Caco-2 (cell line): ENCODE measurements at regions not wholly inside any gene's neighbourhood (a gene's known extent, or its start where the extent isn't known, plus 50 kb on each side); places are given as distances from the start of the nearest gene placed in this dataset.
"Not testable (repeated sequence)": the region's sequence is repeated elsewhere in the genome, so short reads cannot be mapped to it uniquely, and the experiment has no call there.

ENCODE experiments used
- BruUV-seq: library from RNA; stranded (reverse); fragments of 400-500 nt; replicated peaks from 2 replicates; lab custom pipeline; 2021; lab: Mats Ljungman, UMichigan
- CTCF ChIA-PET: fragments of 300-600 bp; sonication (Branson Sonifier 250); formaldehyde crosslinking; loops from one replicate; lab custom pipeline; 2022; ENCODE audit warnings: antibody characterized with exemption; lab: Charles Lee
- POLR2A ChIA-PET: fragments of 300-600 bp; sonication (Branson Sonifier 250); formaldehyde crosslinking; loops from one replicate; lab custom pipeline; 2022; ENCODE audit warnings: antibody characterized with exemption; lab: Charles Lee
- DNase-seq, 2 experiments: peaks; one replicate each; pipeline versions ENCODE4 v3.0.0 to v3.0.0-alpha.2; 2020 to 2022
- H3K27me3 ChIP-seq: replicated peaks from 2 replicates; pipeline ENCODE4 v1.6.0; 2011; ENCODE audit warnings: low read length; ENCODE audit not compliant: control insufficient read depth, insufficient read depth
- H3K36me3 ChIP-seq: 2 replicates; pipeline ENCODE4 v1.5.1; 2011; ENCODE audit warnings: low read length; ENCODE audit not compliant: control insufficient read depth, insufficient read depth
- H3K4me1 ChIP-seq: fragments of 250-450 bp; sonication (Bioruptor Pico); 2 replicates; pipeline ENCODE4 v1.5.1; 2020; ENCODE audit warnings: mild to moderate bottlenecking
- H3K4me3 ChIP-seq: 2 replicates; pipeline ENCODE4 v1.5.1; 2011; ENCODE audit warnings: low read depth, mild to moderate bottlenecking, control low read depth, low read length
- H3K9me3 ChIP-seq: fragments of 250-450 bp; sonication (Bioruptor Pico); 2 replicates; pipeline ENCODE4 v1.5.1; 2020; ENCODE audit warnings: mild to moderate bottlenecking, moderate library complexity
- H3K27ac Mint-ChIP-seq: one replicate; pipeline ENCODE4 v1.8.0; 2022; ENCODE audit warnings: mixed read lengths; ENCODE audit not compliant: unreplicated experiment
- H3K27me3 Mint-ChIP-seq: one replicate; pipeline ENCODE4 v1.8.0; 2022; ENCODE audit warnings: mixed read lengths; ENCODE audit not compliant: insufficient read depth, unreplicated experiment
- H3K36me3 Mint-ChIP-seq: one replicate; pipeline ENCODE4 v1.8.0; 2022; ENCODE audit warnings: mild to moderate bottlenecking, mixed read lengths; ENCODE audit not compliant: insufficient read depth, unreplicated experiment
- H3K4me1 Mint-ChIP-seq: one replicate; pipeline ENCODE4 v1.8.0; 2022; ENCODE audit warnings: low read depth, mixed read lengths; ENCODE audit not compliant: unreplicated experiment
- H3K4me3 Mint-ChIP-seq: one replicate; pipeline ENCODE4 v1.8.0; 2022; ENCODE audit warnings: mild to moderate bottlenecking, moderate library complexity, mixed read lengths; ENCODE audit not compliant: unreplicated experiment
- H3K9me3 Mint-ChIP-seq: one replicate; pipeline ENCODE4 v1.8.0; 2022; ENCODE audit warnings: mixed read lengths; ENCODE audit not compliant: unreplicated experiment
- CTCF ChIP-seq, 2 experiments: fragments of 200-600 bp in 1 of 2; IDR thresholded peaks; 1 replicate in 1 of 2; 2 replicates in 1 of 2; pipeline versions ENCODE4 v1.5.1 to v1.8.0; 2011 to 2022; ENCODE audit warnings: antibody characterized with exemption in 1 of 2, control low read depth in 1 of 2, inconsistent platforms in 1 of 2, low read depth in 1 of 2, low read length in 1 of 2, mild to moderate bottlenecking in 1 of 2, moderate library complexity in 1 of 2; ENCODE audit not compliant: insufficient read depth in 1 of 2, severe bottlenecking in 1 of 2, unreplicated experiment in 1 of 2
- intact Hi-C: fragments of 100-400 bp; cut with micrococcal nuclease; formaldehyde crosslinking; loops from one replicate; pipeline ENCODE4 v1.10.0; 2022; ENCODE audit not compliant: unreplicated experiment

GRCh38 chr12:42868291-42868690 is 278.7 kb upstream of the PRICKLE1 start:
- no peak overlapping the region for H3K4me3 Mint-ChIP-seq
- Histone ChIP-seq H3K27me3 (no peaks in the 10 kb centered on the region), H3K9me3 (no peaks in the 10 kb centered on the region), H3K4me1 (no peaks in the 10 kb centered on the region), H3K4me3 (no peak overlapping the region), H3K36me3 (no peaks in the 10 kb centered on the region)
- H3K9me3 Mint-ChIP-seq, result no peaks in the 10 kb centered on the region
- no peak for TF ChIP-seq CTCF (IDR thresholded peaks at IDR 0.05; ENCODE audit: insufficient read depth in 1 of 2, low read depth in 1 of 2, low read length in 1 of 2, severe bottlenecking in 1 of 2, unreplicated experiment in 1 of 2)
- no peak overlapping the region for H3K27ac Mint-ChIP-seq
- ChIA-PET CTCF (no interaction called here), POLR2A (no interaction called here)
- H3K36me3 Mint-ChIP-seq, result no peaks in the 10 kb centered on the region
- BruUV-seq, result no TSS peak
- intact Hi-C loops, result no loop called here
- no peaks in the 10 kb centered on the region for H3K4me1 Mint-ChIP-seq
- no peaks in the 10 kb centered on the region for H3K27me3 Mint-ChIP-seq
- no peak for DNase-seq

GRCh38 chr12:42865282-42865681 is 275.7 kb upstream of the PRICKLE1 start:
- no peak for TF ChIP-seq CTCF (IDR thresholded peaks at IDR 0.05; ENCODE audit: insufficient read depth in 1 of 2, low read depth in 1 of 2, low read length in 1 of 2, severe bottlenecking in 1 of 2, unreplicated experiment in 1 of 2)
- H3K27ac Mint-ChIP-seq, result no peak overlapping the region

GRCh38 chr12:42862055-42862454 is 272.5 kb upstream of the PRICKLE1 start:
- 0 out of 2 replicates have a peak, but pooled peaks cover 2% of the 10 kb centered on the region for H3K9me3 ChIP-seq
- no peak overlapping the region for H3K4me3 Mint-ChIP-seq
- ChIA-PET CTCF (no interaction called here), POLR2A (no interaction called here)
- no peak for DNase-seq
- no peaks in the 10 kb centered on the region for H3K27me3 Mint-ChIP-seq
- no peak for TF ChIP-seq CTCF (IDR thresholded peaks at IDR 0.05; ENCODE audit: insufficient read depth in 1 of 2, low read depth in 1 of 2, low read length in 1 of 2, severe bottlenecking in 1 of 2, unreplicated experiment in 1 of 2)
- intact Hi-C loops, result no loop called here
- no peaks in the 10 kb centered on the region for H3K4me1 ChIP-seq
- no peaks in the 10 kb centered on the region for H3K9me3 Mint-ChIP-seq
- no TSS peak for BruUV-seq
- H3K36me3 Mint-ChIP-seq, result no peaks in the 10 kb centered on the region
- H3K4me1 Mint-ChIP-seq, result peaks cover 7% of the 10 kb centered on the region
- H3K27ac Mint-ChIP-seq, result no peak overlapping the region
- no peaks in the 10 kb centered on the region for H3K36me3 ChIP-seq
- H3K27me3 ChIP-seq, result no peaks in the 10 kb centered on the region
- no peak overlapping the region for H3K4me3 ChIP-seq

More at GRCh38 chr12:42865282-42865681, 275.7 kb upstream of the PRICKLE1 start:
- H3K9me3 ChIP-seq, result no peaks in the 10 kb centered on the region
- no peak for DNase-seq
- intact Hi-C loops, result no loop called here
- BruUV-seq, result no TSS peak
- Mint-ChIP-seq H3K4me3 (no peak overlapping the region), H3K27me3 (no peaks in the 10 kb centered on the region), H3K9me3 (no peaks in the 10 kb centered on the region), H3K36me3 (no peaks in the 10 kb centered on the region), H3K4me1 (peaks cover 7% of the 10 kb centered on the region)
- H3K4me1 ChIP-seq, result no peaks in the 10 kb centered on the region
- H3K27me3 ChIP-seq, result no peaks in the 10 kb centered on the region
- ChIA-PET CTCF (no interaction called here), POLR2A (no interaction called here)
- no peak overlapping the region for H3K4me3 ChIP-seq
- no peaks in the 10 kb centered on the region for H3K36me3 ChIP-seq

GRCh38 chr12:42860331-42860730 is 270.8 kb upstream of the PRICKLE1 start:
- H3K9me3 ChIP-seq, H3K4me3 Mint-ChIP-seq, H3K4me1 ChIP-seq, H3K36me3 ChIP-seq, DNase-seq, H3K27me3 Mint-ChIP-seq, H3K27me3 ChIP-seq, H3K27ac Mint-ChIP-seq, CTCF ChIA-PET, H3K4me3 ChIP-seq, H3K9me3 Mint-ChIP-seq, H3K4me1 Mint-ChIP-seq, H3K36me3 Mint-ChIP-seq, intact Hi-C loops, POLR2A ChIA-PET, BruUV-seq: not testable (repeated sequence)
